Immature natural killer cell (primary cell): ENCODE measurements at regions not wholly inside any gene's neighbourhood (a gene's known extent, or its start where the extent isn't known, plus 50 kb on each side); places are given as distances from the start of the nearest gene placed in this dataset.

ENCODE experiments used
- DNase-seq, 3 donors: peaks; one replicate each; pipeline ENCODE4 v3.0.0; 2022; ENCODE audit warnings: mixed read lengths in 1 of 3
- H3K27ac Mint-ChIP-seq, 6 donors: one replicate each; pipeline ENCODE4 v1.8.0; 2020; ENCODE audit warnings: mixed read lengths in 6 of 6, mild to moderate bottlenecking in 5 of 6, inconsistent platforms in 4 of 6, moderate library complexity in 3 of 6
- H3K27me3 Mint-ChIP-seq, 3 donors: one replicate each; pipeline ENCODE4 v1.8.0; 2020 to 2021; ENCODE audit warnings: low read depth in 3 of 3, mild to moderate bottlenecking in 3 of 3, mixed read lengths in 3 of 3, moderate library complexity in 3 of 3, inconsistent platforms in 1 of 3
- H3K36me3 Mint-ChIP-seq, 3 donors: one replicate each; pipeline ENCODE4 v1.8.0; 2020; ENCODE audit warnings: mixed read lengths in 3 of 3, inconsistent platforms in 2 of 3, mild to moderate bottlenecking in 2 of 3
- H3K4me1 Mint-ChIP-seq, 2 donors: one replicate each; pipeline ENCODE4 v1.8.0; 2020; ENCODE audit warnings: inconsistent platforms in 2 of 2, mild to moderate bottlenecking in 2 of 2, mixed read lengths in 2 of 2, moderate library complexity in 1 of 2
- H3K4me3 Mint-ChIP-seq, 5 donors: one replicate each; pipeline ENCODE4 v1.8.0; 2020; ENCODE audit warnings: mild to moderate bottlenecking in 5 of 5, mixed read lengths in 5 of 5, inconsistent platforms in 3 of 5, moderate library complexity in 3 of 5
- H3K9me3 Mint-ChIP-seq, 6 donors: one replicate each; pipeline ENCODE4 v1.8.0; 2020; ENCODE audit warnings: mild to moderate bottlenecking in 6 of 6, mixed read lengths in 6 of 6, inconsistent platforms in 4 of 6, moderate library complexity in 3 of 6

- Mint-ChIP-seq H3K4me3 (no peak overlapping the region), H3K36me3 (no peaks in the 10 kb centered on the region), H3K27me3 (peaks cover 4 to 7% (median 6%) of the 10 kb centered on the region in 3 donors), H3K9me3 (peaks cover 0 to 10% (median 0%) of the 10 kb centered on the region in 6 donors), H3K27ac (no peak overlapping the region), H3K4me1 (no peaks in the 10 kb centered on the region)
- no peak for DNase-seq
These were observed 68.3 kb upstream of the RXFP2 start for GRCh38 chr13:31670831-31671617.

GRCh38 chr13:31674051-31674450, 65.3 kb upstream of the RXFP2 start:
- peaks cover 4 to 11% (median 5%) of the 10 kb centered on the region in 3 donors for H3K27me3 Mint-ChIP-seq
- DNase-seq = no peak
- no peaks in the 10 kb centered on the region for H3K4me1 Mint-ChIP-seq
- H3K36me3 Mint-ChIP-seq = no peaks in the 10 kb centered on the region
- peaks cover 0 to 5% (median under 1%) of the 10 kb centered on the region in 6 donors for H3K9me3 Mint-ChIP-seq
- H3K4me3 Mint-ChIP-seq = no peak overlapping the region
- H3K27ac Mint-ChIP-seq = no peak overlapping the region

GRCh38 chr13:31675440-31675953, 63.8 kb upstream of the RXFP2 start:
- Mint-ChIP-seq H3K4me3 (no peak overlapping the region), H3K9me3 (peaks cover 0 to 6% (median 0%) of the 10 kb centered on the region in 6 donors), H3K4me1 (no peaks in the 10 kb centered on the region), H3K36me3 (no peaks in the 10 kb centered on the region), H3K27me3 (peaks cover 4 to 12% (median 5%) of the 10 kb centered on the region in 3 donors), H3K27ac (no peak overlapping the region)
- DNase-seq = no peak

- H3K27me3 Mint-ChIP-seq = peaks cover 2 to 8% (median 6%) of the 10 kb centered on the region in 3 donors
- peaks cover 0 to 10% (median 0%) of the 10 kb centered on the region in 6 donors for H3K9me3 Mint-ChIP-seq
- no peaks in the 10 kb centered on the region for H3K4me1 Mint-ChIP-seq
- no peak overlapping the region for H3K4me3 Mint-ChIP-seq
- no peak for DNase-seq
- H3K27ac Mint-ChIP-seq = no peak overlapping the region
- H3K36me3 Mint-ChIP-seq = no peaks in the 10 kb centered on the region
These were observed 58.2 kb upstream of the RXFP2 start for GRCh38 chr13:31681133-31681532.

- Mint-ChIP-seq H3K4me3 (no peak overlapping the region), H3K27me3 (peaks cover 2 to 7% (median 4%) of the 10 kb centered on the region in 3 donors), H3K36me3 (peaks cover 0 to 1% (median 0%) of the 10 kb centered on the region in 3 donors), H3K9me3 (peaks cover 0 to 5% (median 0%) of the 10 kb centered on the region in 6 donors), H3K4me1 (no peaks in the 10 kb centered on the region), H3K27ac (no peak overlapping the region)
- DNase-seq = no peak
These were observed 54.9 kb upstream of the RXFP2 start for GRCh38 chr13:31684466-31684865.

GRCh38 chr13:31686670-31687425, 52.5 kb upstream of the RXFP2 start:
- no peak overlapping the region for H3K27ac Mint-ChIP-seq
- H3K36me3 Mint-ChIP-seq = peaks cover 0 to 3% (median 0%) of the 10 kb centered on the region in 3 donors
- H3K9me3 Mint-ChIP-seq = peaks cover 0 to 11% (median 0%) of the 10 kb centered on the region in 6 donors
- no peak for DNase-seq
- H3K27me3 Mint-ChIP-seq = peaks cover 2 to 5% (median 3%) of the 10 kb centered on the region in 3 donors
- no peak overlapping the region for H3K4me3 Mint-ChIP-seq
- H3K4me1 Mint-ChIP-seq = no peaks in the 10 kb centered on the region
